ENCODE measurements at regions not wholly inside any gene's neighbourhood (a gene's known extent, or its start where the extent isn't known, plus 50 kb on each side); places are given as distances from the start of the nearest gene placed in this dataset.

DNA sequence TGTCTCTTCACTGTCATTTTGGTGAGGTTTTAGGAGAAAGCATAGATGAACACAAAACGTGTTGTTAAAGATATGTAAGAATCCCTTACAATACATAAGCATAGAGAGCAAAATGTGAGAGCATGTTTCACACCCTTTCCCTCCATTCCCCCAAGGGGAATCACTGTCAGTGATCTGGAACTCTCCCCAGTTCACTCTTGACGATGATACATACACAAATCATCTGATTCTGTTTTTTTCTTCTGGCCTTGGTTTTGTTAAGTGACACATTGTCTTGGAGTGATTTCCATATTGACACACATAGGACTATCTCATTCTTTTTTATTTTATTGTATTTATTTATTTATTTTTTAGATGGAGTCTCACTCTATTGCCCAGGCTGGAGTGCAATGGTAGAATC, 53.7 kb upstream of the TANC1 start:
- TF ChIP-seq POLR2A (IDR thresholded peaks at IDR 0.05) (no peak), CTCF (IDR thresholded peaks at IDR 0.05) (no peak), EP300 (IDR thresholded peaks at IDR 0.05) (no peak)
